B cell (primary cell): ENCODE measurements at regions not wholly inside any gene's neighbourhood (a gene's known extent, or its start where the extent isn't known, plus 50 kb on each side); places are given as distances from the start of the nearest gene placed in this dataset.

Source experiments
- ATAC-seq: fragments of 200-7000 bp; cut with Tn5 transposase; one replicate; pipeline ENCODE4 v1.10.0; 2021; ENCODE audit warnings: low read depth, mild to moderate bottlenecking, moderate number of reproducible peaks, moderate library complexity
- CTCF ChIA-PET: fragments of 350-600 bp; sonication (Branson Sonifier 250); formaldehyde crosslinking; loops from one replicate; lab custom pipeline; 2021; ENCODE audit warnings: antibody characterized with exemption, inconsistent platforms; lab: Charles Lee
- POLR2A ChIA-PET: fragments of 350-600 bp; sonication (Branson Sonifier 250); formaldehyde crosslinking; loops from one replicate; lab custom pipeline; 2021; ENCODE audit warnings: antibody characterized with exemption; lab: Charles Lee
- DNase-seq: peaks from one replicate; pipeline ENCODE4 v3.0.0; 2013
- H2AFZ ChIP-seq: 2 replicates; pipeline ENCODE4 v1.6.1; 2012; ENCODE audit warnings: mild to moderate bottlenecking, low read depth, low read length; ENCODE audit not compliant: insufficient read depth, poor library complexity, severe bottlenecking
- H3K27ac ChIP-seq, 2 donors: 1 replicate in 1 of 2; 2 replicates in 1 of 2; pipeline ENCODE4 v1.5.1; 2012 to 2013; ENCODE audit warnings: low read length in 2 of 2, mild to moderate bottlenecking in 2 of 2, moderate library complexity in 1 of 2
- H3K27me3 ChIP-seq, 4 experiments: fragments of 200-600 bp in 1 of 4; sonication (generic) in 1 of 4; replicated peaks in 1 of 4; 1 replicate in 2 of 4; 2 replicates in 2 of 4; pipeline versions ENCODE4 v1.6.1 to v1.7.0; 2013 to 2016; ENCODE audit warnings: low read length in 3 of 4, mild to moderate bottlenecking in 2 of 4, mixed read lengths in 1 of 4, moderate library complexity in 1 of 4; ENCODE audit not compliant: insufficient read depth in 4 of 4, control insufficient read depth in 3 of 4; ENCODE audit errors: control extremely low read depth in 1 of 4
- H3K36me3 ChIP-seq, 2 experiments: replicated peaks in 1 of 2; 1 replicate in 1 of 2; 2 replicates in 1 of 2; pipeline versions ENCODE4 v1.6.1 to v1.7.1; 2013; ENCODE audit warnings: low read length in 1 of 2; ENCODE audit not compliant: insufficient read depth in 2 of 2, control insufficient read depth in 1 of 2; ENCODE audit errors: control extremely low read depth in 1 of 2, extremely low read depth in 1 of 2
- H3K4me1 ChIP-seq, 2 donors: fragments of 200-600 bp in 1 of 2; sonication (generic) in 1 of 2; 1 replicate in 1 of 2; 2 replicates in 1 of 2; pipeline versions ENCODE4 v1.5.1 to v1.6.1; 2013 to 2017; ENCODE audit warnings: low read length in 2 of 2; ENCODE audit not compliant: control insufficient read depth in 2 of 2, insufficient read depth in 2 of 2
- H3K4me2 ChIP-seq: replicated peaks from 2 replicates; pipeline ENCODE3; 2012; ENCODE audit warnings: mild to moderate bottlenecking, low read depth, low read length; ENCODE audit not compliant: poor library complexity, severe bottlenecking
- H3K4me3 ChIP-seq, 5 experiments: fragments of 200-600 bp in 1 of 5; sonication (generic) in 1 of 5; 1 replicate in 3 of 5; 2 replicates in 2 of 5; pipeline versions ENCODE4 v1.5.1 to v1.7.0; 2011 to 2016; ENCODE audit warnings: low read length in 4 of 5, mild to moderate bottlenecking in 4 of 5, low read depth in 2 of 5, control low read depth in 1 of 5, moderate library complexity in 1 of 5; ENCODE audit not compliant: insufficient read depth in 1 of 5; ENCODE audit errors: control extremely low read depth in 1 of 5, extremely low read depth in 1 of 5
- H3K79me2 ChIP-seq: fragments of 200-600 bp; sonication (generic); one replicate; pipeline ENCODE4 v1.6.0; 2016; ENCODE audit warnings: low read length; ENCODE audit not compliant: control insufficient read depth, insufficient read depth
- H3K9ac ChIP-seq: fragments of 200-600 bp; sonication (generic); 2 replicates; pipeline ENCODE4 v1.6.1; 2017; ENCODE audit warnings: mild to moderate bottlenecking, low read length, moderate library complexity
- H3K9me3 ChIP-seq, 3 donors: one replicate each; pipeline versions ENCODE4 v1.6.1 to v1.7.1; 2013; ENCODE audit warnings: low read length in 2 of 3; ENCODE audit not compliant: control insufficient read depth in 2 of 3, insufficient read depth in 1 of 3; ENCODE audit errors: control extremely low read depth in 1 of 3
- H4K20me1 ChIP-seq: 2 replicates; pipeline ENCODE4 v1.6.0; 2012; ENCODE audit warnings: mild to moderate bottlenecking, low read length; ENCODE audit not compliant: insufficient read depth, control insufficient read depth, poor library complexity, severe bottlenecking
- H3K27ac Mint-ChIP-seq: one replicate; pipeline ENCODE4 v1.8.0; 2021; ENCODE audit warnings: mixed read lengths
- H3K27me3 Mint-ChIP-seq: one replicate; pipeline ENCODE4 v1.8.0; 2021; ENCODE audit warnings: mixed read lengths
- H3K4me1 Mint-ChIP-seq: one replicate; pipeline ENCODE4 v1.8.0; 2021; ENCODE audit warnings: mixed read lengths
- H3K4me3 Mint-ChIP-seq: one replicate; pipeline ENCODE4 v1.8.0; 2021; ENCODE audit warnings: mixed read lengths
- H3K9me3 Mint-ChIP-seq: one replicate; pipeline ENCODE4 v1.8.0; 2022; ENCODE audit warnings: mixed read lengths; ENCODE audit not compliant: insufficient read depth
- CTCF ChIP-seq: fragments of 200-600 bp; IDR thresholded peaks from one replicate; pipeline ENCODE4 v1.8.0; 2022; ENCODE audit warnings: antibody characterized with exemption, mild to moderate bottlenecking
- EZH2 ChIP-seq: IDR thresholded peaks from 2 replicates; pipeline ENCODE4 v1.6.1; 2012; ENCODE audit warnings: borderline replicate concordance, low read depth, mild to moderate bottlenecking, moderate library complexity, low read length; ENCODE audit not compliant: insufficient read depth, poor library complexity, severe bottlenecking
- WGBS: methylation state at CpG from one replicate; pipeline ENCODE4 v1.1.5; 2013; ENCODE audit warnings: missing lambda C conversion rate; ENCODE audit not compliant: insufficient coverage; 5-methylcytosine and 5-hydroxymethylcytosine counted together
- intact Hi-C: fragments of 100-400 bp; cut with micrococcal nuclease; formaldehyde crosslinking; loops from one replicate; pipeline ENCODE4 v1.10.0; 2022

GRCh38 chr12:89880690-89881350 lies 172.2 kb upstream of the ATP2B1 start:
- H3K4me3 Mint-ChIP-seq = peak overlapping the region; percentile 89
- Histone ChIP-seq H3K36me3 (no peaks in the 10 kb centered on the region), H3K9me3 (no peaks in the 10 kb centered on the region), H3K4me3 (peak overlapping the region in 4 of 5 experiments; percentile 11 to 55 (median 34)), H3K4me2 (peak overlapping the region; percentile 75), H3K27me3 (no peaks in the 10 kb centered on the region), H3K9ac (peak overlapping the region; percentile 57), H2AFZ (peak overlapping the region; percentile 68), H3K79me2 (no peaks in the 10 kb centered on the region), H3K4me1 (peaks cover 45 to 52% of the 10 kb centered on the region in 2 donors), H4K20me1 (no peaks in the 10 kb centered on the region), H3K27ac (peak overlapping the region; percentile 94 to 95)
- 4% methylated on average over 3 of the region's 4 CpGs for WGBS
- H3K9me3 Mint-ChIP-seq = no peaks in the 10 kb centered on the region
- peak; percentile 93 for ATAC-seq
- CTCF ChIA-PET = interaction anchor here (0.8 to 1.9 kb wide), 8 partner anchors 9 to 172 kb away, joined by 3 to 8 read pairs (median 4); partner anchors contain the start of gene ATP2B1
- POLR2A ChIA-PET = interaction anchor here (0.7 to 2.8 kb wide), 8 partner anchors 9 to 171 kb away, joined by 3 to 23 read pairs (median 3); partner anchors contain the start of gene ATP2B1
- TF ChIP-seq EZH2 (no peak), CTCF (no peak)
- H3K27ac Mint-ChIP-seq = peak overlapping the region; percentile 99
- peaks cover 61% of the 10 kb centered on the region for H3K4me1 Mint-ChIP-seq
- no peaks in the 10 kb centered on the region for H3K27me3 Mint-ChIP-seq
- intact Hi-C loops = loop anchor here (1.0 to 2.0 kb wide), 7 partner anchors 17 to 356 kb away; partner anchors contain the start of gene GALNT4
- DNase-seq = peak; percentile 88

GRCh38 chr12:89879766-89880165 lies 171.1 kb upstream of the ATP2B1 start:
- H2AFZ ChIP-seq = no peak overlapping the region
- no peaks in the 10 kb centered on the region for H3K36me3 ChIP-seq
- peaks cover 45 to 52% of the 10 kb centered on the region in 2 donors for H3K4me1 ChIP-seq
- ChIA-PET CTCF (interaction anchor here (0.9 to 1.9 kb wide), 7 partner anchors 16 to 171 kb away, joined by 3 to 8 read pairs (median 5); partner anchors contain the start of gene ATP2B1), POLR2A (interaction anchor here (1.1 to 2.8 kb wide), 4 partner anchors 16 to 170 kb away, joined by 4 to 23 read pairs (median 13); partner anchors contain the start of gene ATP2B1)
- DNase-seq (no peak), ATAC-seq (no peak)
- peak overlapping the region; percentile 94 to 95 for H3K27ac ChIP-seq
- Mint-ChIP-seq H3K9me3 (no peaks in the 10 kb centered on the region), H3K27me3 (no peaks in the 10 kb centered on the region), H3K4me3 (no peak overlapping the region), H3K27ac (peak overlapping the region; percentile 78), H3K4me1 (peaks cover 61% of the 10 kb centered on the region)
- intact Hi-C loops = loop anchor here (1.0 to 2.0 kb wide), 6 partner anchors 15 to 355 kb away; partner anchors contain the start of gene GALNT4
- no peaks in the 10 kb centered on the region for H3K79me2 ChIP-seq
- no peak overlapping the region for H3K4me3 ChIP-seq
- no peaks in the 10 kb centered on the region for H4K20me1 ChIP-seq
- no peaks in the 10 kb centered on the region for H3K9me3 ChIP-seq
- H3K9ac ChIP-seq = peak overlapping the region; percentile 1
- no peak for TF ChIP-seq CTCF
- TF ChIP-seq EZH2 = no peak
- H3K4me2 ChIP-seq = peak overlapping the region; percentile 75
- H3K27me3 ChIP-seq = no peaks in the 10 kb centered on the region
- WGBS = no CpG with 5 or more reads among the region's 1 CpG
